HG03439 (cell line): ENCODE measurements at regions not wholly inside any gene's neighbourhood (a gene's known extent, or its start where the extent isn't known, plus 50 kb on each side); places are given as distances from the start of the nearest gene placed in this dataset.

Experiments
- ATAC-seq: cut with Tn5 transposase; IDR thresholded peaks from one replicate; pipeline ENCODE4 v1.9.1; 2021; ENCODE audit warnings: mild to moderate bottlenecking, moderate library complexity; ENCODE audit not compliant: unreplicated experiment

DNA sequence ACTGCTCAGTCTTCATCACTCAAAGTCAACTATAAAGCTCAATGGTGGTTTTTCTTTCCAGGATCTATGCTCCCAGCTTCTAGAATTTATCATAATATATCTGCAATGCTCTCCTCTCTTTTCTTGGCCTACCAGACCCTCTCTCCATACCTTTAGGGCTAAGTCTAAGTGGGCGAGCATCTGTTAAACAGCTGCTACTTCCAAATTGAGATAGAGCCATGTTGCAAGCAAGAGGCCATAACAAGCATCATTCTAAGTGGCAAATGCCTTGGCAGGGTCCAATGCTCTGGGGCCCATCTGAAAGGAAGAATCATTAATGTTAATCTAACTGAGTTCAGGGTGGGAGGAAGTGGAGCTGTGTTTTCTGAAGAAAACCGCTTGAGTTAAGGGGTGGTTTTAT, 324.0 kb downstream of the TLR4 start:
- ATAC-seq = no peak

DNA sequence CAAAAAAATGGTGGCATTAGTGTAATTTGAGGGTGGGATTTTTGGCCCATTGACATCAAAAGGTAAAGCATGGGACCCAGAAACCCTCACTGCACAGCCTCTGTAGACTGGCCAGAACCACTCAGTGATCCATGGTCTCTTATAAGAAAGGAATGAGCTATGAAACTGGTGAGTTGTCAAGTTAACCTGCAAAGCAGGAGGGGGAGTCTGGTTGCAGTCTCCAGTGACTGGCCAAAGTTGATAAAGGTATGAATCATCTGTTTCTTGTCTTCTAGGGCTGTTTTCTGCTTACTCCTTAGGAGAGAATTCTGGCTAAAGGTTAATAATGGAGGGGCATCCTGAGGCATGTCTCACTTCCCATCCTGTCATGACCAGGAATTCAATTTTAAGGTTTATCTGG, 325.2 kb downstream of the TLR4 start:
- ATAC-seq = no peak

DNA sequence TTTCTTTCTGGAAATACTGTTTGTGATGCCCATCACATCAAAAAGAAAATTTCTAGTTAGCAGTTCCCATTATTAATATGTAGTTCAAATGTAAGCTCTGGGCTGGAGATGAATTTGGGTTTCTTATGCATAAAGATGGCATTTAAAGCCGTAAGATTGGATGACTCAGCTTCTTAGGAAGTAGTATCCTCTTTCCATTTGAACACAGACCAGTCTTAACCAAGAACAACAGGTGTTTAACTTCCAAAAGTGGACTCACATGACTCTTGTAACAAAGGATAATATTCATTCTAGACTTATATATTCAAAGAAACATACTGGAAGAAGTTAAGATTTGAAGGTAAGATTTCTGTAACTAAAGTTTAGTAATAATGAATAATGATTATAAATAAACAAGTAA, 330.5 kb downstream of the TLR4 start:
- no peak for ATAC-seq

DNA sequence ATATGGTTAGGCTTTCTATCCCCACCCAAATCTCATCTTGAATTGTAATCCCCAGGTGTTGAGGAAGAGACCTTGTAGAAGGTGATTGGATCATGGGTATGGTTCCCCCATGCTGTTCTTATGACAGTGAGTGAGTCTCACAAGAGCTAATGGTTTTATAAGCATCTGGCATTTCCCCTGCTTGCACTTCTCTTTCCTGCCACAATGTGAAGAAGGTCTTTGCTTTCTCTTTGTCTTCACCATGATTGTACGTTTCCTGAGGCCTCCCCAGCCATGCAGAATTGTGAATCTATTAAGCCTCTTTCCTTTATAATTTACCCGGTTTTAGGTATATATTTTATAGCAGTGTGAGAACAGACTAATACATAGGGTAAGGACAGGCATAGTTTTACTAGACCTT, 334.5 kb downstream of the TLR4 start:
- no peak for ATAC-seq

DNA sequence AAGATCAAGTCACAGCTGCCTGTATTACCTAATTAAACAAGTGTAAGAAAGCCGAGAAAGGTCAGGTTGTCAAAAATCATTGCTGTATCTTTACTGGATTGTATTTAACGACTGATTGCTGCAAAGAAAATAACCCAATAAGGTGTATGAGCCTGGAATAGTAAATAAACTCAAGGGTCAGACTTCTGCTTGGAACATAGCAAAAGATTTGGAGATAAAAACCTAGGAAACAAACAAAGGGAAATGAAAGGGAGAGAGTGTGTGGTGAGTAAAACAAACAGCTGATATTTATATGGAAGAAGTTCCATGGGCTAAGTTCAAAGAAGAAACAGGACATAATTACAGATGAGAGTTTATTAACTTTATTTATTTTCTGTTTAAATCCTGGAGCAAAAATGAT, 354.0 kb downstream of the TLR4 start:
- no peak for ATAC-seq

DNA sequence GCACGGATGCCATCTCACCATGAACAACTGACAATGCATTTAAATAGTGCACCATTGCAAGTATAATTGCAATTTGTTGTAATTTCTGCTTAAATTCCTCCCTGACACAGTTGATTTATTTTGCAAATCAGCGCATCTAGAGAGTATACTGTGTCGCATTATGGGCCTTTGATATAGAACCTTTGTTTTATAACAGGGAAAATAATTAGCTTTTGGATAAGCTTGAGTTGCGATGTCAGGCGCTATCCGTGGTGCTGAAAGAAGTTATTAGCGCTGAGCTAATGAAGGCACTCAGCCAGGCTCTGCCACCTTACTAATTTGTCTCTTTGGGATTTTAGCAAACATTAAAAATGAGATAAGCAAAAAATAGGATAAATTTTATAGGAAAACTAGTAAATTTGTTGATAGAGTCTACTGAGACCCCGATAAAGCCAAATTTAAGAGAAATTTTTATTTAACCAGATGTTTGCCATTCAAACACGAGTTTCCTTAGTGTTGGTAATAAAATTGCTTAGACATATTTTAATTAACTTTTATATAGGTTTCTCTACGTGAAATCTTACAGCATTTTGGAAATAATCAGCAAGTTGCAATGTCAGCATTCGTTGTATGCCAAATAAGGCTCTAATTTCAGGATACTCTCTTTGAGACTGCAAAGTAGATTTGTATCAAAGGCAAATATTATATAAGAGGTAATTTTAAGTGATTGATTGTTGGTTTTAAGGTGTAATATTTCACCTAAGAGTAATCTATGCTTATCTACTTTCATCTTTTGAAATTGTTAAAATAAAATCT, 355.5 kb downstream of the TLR4 start:
- ATAC-seq = no peak

DNA sequence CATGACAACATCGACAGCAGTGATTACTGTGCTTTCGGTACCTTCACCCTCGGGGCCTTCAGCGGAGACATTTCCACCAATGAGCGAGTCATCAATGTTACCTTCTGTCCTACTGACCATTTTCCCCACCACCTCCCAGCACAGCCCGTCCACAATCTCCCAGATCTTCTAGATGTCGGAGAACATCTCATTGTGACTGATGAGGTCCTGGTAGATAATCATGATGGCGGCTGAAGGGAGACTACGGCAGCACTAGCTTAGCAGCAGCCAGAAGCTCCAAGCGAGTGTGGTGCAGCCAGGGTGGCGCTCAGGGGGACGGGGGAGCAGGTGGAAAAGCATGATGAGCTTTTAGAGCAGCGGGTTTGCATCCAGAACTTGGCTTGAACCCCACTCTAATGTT, 379.0 kb downstream of the TLR4 start:
- no peak for ATAC-seq

DNA sequence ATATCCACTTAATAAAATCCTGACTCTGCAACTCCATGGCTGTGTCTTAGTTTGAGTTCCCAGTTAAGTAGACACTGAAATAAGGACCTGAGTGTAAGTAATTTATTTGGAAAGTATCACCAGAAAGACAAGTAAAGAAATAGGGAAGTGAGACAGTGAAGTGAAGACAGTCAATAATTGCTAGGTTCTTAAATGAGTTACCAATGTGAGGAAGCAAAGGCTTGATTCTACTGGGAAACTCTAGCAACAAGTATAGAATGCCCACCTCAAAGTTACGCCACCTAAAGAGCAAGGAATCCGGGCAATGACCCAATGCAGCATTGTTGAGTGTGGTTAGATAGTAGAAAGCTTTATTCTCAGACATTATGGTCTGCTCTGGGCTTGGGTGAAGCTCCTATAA, 383.9 kb downstream of the TLR4 start:
- no peak for ATAC-seq

DNA sequence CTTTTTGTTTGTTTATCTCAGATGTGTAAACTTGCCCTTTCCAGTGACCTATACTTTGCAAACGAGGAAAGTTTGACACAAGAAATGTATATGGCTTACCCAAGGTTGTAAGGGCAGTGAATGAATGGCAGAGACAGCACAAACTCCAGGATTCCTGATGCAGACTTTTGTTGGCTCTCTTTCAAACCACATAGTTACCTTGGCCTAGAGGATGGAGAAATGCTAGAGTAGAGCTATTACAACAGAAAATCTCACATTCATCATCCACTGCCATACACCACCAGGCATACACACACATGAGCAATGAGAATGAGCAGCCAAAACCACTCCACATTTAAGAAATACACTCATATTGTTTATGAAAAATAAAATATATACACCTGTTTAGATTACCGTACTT, 387.0 kb downstream of the TLR4 start:
- ATAC-seq = no peak

DNA sequence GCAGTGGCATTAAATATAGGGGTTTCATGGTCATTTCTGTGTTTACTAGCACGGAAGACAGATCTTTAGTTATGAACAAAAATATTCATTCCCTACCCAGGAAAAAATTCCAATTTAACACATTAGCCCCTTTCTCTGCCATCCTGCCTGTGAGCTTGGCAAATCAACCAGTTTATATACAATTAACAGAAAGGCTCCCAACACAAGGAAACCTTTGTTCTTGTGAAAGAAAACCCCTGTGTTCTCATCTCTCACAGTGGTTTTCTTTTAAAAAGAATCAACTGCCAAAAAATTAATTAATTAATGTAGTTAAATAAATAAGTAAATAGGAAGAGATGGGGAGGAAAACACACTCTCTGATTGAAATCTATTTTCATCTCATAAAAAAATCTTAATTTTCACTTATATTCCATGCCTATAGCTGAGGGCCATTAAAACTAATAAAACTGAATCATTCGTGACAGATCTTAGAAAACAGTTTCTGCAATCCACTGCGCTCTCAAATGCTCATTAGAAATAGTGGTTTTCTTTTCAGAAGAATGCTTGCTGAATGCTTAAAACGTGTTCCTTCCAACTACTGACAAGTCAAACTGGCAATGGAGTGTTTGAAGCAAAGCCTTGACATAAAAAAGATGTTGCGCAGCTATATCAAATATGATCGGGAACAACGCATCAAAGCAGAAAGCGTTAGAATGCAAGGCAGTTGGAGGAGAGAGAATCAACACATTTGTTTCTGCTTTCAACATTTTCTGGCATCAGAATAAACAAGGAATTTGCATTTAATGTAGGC, 387.7 kb downstream of the TLR4 start:
- no peak for ATAC-seq

DNA sequence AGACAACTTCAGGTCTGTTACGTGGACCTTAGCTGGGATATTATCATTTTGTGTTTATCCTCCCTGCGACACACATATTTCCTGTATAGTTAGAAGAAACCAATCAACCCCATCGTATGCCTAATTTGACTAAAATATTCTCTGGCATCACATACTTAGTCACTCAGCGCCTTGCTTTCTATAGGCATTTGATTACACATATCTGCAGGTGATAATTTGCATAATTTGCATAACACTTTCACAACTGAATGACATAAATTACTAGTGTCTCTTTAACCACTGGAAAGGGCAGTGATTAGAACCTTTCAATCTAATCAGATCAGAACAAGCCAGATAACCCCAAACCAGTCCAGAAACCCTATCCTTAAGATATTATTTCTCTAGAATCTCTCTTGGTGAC, 390.2 kb downstream of the TLR4 start:
- no peak for ATAC-seq

DNA sequence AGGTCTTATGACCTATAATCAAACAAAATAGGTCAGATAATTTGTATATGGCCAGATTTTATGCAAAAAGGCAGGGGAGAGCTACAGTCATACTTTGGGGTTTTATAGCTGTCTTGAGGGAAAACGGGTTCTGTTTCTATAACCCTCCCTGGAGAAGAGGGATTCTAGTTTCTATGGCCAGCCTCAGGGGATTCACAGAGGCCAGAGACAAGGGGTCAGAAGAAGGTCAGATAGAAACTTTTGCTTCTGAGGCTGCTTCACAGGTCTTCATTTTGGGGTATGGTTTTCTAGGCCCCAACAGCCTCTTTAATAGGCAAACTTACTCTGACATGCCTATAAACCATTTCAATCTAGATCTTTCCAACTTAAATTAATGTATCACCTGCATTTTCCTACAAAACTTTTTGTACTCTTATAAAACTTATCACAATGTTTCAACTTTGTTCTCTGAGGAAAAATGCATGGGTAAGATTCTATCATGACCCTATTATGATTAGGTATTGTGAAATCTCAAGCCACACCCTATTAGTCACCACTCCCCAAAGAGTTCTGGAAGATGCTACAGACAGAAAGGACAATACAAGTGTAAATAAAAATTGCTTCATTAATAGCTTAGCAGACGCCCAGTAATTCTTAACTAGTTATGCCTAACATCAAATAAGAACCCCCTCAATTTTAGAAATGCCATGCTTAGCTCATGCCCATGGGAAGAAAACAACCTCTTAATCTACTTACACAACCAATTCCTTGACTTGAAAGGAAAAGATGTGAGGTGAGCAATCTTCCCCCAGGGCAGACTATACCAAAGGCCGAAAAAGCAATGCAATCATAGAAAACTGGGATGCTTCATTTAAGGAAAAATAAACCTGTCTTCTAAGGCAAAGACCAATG, 396.6 kb downstream of the TLR4 start:
- ATAC-seq = no peak

DNA sequence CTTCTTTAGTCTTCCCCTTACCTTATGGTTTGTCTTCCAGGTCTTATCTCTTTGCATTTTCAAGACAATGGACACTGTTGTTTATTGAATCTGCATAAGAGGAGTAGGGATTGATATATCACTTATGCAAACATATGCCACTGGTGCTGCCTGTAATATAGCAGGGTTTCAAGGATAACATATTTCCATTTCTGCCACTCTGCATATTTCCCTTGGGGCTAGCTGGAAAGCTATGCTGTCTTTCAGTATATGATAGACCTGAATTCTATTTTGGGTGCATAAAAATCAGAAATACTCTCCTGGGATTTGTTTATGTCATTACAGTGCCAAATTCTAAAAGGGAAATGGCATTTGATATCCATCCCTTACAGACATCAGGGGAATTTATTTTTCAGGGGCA, 400.2 kb downstream of the TLR4 start:
- ATAC-seq = no peak

DNA sequence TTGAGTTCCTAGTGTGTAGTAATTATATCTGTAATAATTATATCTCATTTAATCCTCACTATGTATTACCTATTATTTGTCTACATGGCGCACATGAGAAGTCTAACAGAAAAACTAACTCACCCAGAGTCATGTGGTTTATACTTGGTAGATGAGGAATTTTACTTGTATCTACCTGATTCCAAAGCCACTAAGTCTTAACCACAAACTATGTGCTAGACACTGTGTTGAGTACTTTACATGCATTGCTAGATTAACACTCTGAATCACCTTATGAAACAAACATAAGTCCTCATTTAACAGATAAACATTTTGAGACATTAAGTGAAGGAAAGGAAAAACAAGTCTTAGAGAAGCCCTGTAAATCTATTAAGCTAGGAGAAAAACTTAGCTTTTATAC, 404.8 kb downstream of the TLR4 start:
- ATAC-seq = no peak

DNA sequence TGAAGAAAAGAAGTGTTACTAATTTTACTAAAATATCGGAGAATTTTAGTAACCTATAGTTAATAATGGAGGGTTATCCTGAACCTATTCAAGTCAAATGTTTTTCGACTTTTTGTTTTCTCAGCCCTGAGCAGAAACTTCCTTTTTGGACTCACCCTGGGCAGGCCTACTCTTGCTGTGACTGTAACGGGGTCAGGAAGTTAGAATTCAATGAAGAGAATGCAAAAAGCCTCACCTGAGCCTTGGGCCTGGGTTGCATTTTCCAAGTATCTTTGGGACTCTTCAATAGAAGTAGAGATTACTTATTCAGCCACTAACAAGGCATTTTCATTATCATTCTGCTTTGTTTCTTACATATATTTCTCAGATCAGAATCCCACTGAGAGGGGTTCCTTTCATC, 405.3 kb downstream of the TLR4 start:
- no peak for ATAC-seq

DNA sequence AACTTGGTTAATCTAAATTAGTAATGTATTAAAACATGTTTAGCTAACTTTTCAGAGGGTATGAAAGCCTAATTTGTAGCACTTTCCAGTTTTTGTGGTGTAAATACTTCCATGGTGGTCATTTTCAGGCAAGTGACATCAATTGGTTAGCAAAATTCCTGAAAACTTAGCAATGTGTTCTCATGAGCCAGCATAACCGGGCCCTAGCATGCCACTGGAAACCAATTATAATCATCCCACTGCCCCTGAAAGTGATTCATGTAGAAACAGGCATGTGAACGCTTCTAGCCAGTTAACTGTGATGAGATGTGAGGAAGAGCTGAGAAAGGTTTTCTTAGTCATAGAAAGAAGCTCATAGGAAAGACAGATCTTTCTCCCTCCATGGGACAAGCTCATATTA, 417.2 kb downstream of the TLR4 start:
- ATAC-seq = no peak

DNA sequence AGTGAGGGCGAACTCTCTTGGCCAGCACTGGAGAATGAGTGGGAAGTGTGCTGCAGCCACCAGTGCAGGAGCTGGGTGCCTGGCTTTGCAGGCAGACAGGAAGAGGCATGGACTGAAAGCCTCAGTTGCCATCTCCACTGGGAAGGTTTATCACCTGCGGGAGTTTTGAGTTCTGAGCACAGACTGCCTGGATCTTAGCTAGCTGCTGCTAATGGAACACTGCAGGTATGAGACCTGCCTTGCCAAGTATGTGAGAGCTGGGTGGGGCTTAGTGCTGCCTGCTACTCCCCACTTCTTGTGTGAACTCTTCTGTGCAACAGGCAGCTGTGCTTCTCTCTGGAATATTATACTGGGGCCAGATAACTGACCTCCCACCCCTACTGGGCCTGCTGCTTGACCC, 424.1 kb downstream of the TLR4 start:
- ATAC-seq = no peak

DNA sequence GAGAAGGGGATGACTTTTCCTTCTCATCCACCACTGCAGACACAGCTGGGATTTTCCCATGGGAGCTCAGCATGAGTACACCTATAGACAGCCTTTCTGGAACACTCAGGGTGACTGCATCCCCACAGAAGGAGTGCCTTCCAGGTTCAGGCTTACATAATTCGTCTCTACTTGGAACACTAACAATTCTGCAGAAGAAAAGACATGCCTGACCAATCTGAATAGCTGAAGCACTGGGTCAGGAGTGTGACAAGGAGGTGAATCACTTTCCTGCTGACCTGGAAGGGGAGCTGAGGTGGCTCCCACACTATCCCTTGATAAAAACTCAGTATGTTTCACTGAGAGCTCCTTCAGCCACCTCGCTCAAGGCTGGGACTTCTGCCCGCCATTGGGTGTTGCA, 425.3 kb downstream of the TLR4 start:
- no peak for ATAC-seq

DNA sequence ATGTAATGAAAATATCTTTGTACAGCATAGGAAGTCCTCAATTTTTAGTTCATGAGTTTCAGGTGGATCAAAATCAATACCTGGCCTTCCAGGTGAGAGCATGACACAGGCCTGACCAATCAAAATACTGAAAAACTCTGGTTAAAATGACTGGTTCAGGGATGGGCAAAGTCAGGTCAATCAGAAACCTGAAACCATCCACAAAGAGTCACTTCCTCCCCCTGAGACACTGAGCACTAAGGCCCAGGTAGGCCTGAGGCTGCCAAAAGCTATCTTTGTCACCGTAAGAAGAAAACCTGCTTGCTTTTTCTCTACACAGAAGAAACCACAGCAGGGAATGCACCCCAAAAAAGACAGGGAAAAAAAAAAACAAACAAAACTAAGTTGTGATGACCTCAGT, 444.8 kb downstream of the TLR4 start:
- no peak for ATAC-seq

DNA sequence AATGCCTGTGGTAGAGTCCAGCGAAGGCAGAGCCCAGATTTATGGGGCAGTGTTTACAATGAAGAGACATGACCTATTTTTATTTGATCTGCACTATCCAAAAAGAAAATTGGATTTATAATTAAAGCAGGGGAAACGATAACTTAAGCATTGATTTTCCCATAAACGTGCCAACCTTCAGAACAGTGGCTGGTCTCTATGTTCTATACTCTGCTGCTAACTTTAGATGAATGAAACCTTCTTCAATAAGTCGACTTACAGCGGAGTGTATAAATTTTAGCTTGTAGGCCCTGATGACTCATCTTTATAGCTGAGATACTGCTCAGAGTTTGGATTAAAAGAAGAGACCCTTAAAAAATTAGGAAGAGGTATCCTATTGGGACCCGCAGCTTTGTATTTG, 452.6 kb downstream of the TLR4 start:
- ATAC-seq = no peak

DNA sequence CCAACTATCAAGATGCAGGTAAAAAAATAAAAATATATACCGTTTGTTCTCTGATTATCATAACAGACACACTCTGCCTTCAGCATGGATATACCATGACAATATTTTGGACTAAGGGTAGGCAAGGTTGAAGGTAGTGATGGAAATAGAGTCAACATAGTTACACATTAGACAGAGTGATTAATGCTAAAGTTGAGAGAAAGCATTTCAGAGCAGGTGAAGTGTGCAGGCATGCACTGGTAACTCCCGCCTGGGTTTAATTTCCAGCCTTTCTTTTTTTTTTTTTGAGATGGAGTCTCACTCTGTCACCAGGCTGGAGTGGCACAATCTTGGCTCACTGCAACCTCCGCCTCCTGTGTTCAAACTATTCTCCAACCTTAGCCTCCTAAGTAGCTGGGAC, 458.5 kb downstream of the TLR4 start:
- no peak for ATAC-seq

DNA sequence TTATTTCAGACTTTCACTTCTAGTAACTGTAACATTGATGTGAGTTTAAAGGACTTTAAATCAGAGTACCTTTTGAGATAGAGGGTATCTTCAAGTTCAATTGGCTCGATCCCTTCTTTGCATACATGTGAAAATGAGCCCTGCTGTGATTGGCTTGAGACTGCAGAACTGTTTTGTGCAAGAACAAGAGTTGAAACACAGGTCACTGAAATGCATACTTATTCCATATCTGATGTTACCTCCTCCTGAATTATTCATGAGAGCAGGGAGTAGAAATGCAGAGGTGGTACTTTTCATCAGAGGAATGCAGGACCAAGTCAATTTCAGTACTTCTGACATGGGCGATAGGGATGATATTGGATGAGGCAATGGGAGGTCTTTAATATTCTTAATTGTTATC, 459.5 kb downstream of the TLR4 start:
- no peak for ATAC-seq
